ENCODE measurements at regions not wholly inside any gene's neighbourhood (a gene's known extent, or its start where the extent isn't known, plus 50 kb on each side); places are given as distances from the start of the nearest gene placed in this dataset.

DNA sequence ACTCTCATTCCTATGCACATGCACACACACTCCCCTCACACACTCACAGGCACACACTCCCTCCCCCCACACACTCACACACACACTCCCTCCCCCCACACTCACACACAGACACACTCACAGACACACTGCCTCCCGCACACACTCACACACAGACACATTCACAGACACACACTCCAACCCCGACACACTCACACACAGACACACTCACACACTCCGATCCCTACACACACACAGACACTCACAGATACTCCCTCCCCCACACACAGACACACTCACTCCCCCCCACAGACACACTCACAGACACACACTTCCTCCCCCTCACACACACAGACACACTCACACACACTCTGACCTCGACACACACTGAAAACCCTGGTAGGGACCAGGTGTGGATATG, 176.2 kb downstream of the TFAP2C start:
- DNase-seq, result no peak

DNA sequence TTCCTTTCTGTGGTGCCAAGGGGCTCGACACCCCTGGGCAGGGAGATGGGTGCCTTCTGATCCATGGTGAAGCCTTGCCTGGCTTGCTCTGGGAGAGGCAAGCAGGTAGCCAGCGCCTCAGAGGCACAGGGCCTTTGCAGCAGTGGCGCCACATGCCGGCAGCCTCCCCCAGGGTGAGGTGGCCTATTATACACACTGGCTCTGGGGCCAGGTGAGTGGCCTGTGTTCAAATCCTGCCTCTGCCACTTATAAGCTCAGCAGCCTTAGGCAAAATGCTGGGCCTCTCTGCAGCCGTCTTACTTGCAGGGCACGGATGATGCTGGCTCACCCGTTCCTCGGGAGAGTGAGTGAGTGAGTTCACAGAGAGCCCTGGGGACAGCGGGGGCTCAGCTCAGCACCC, 176.9 kb downstream of the TFAP2C start:
- DNase-seq, result no peak

DNA sequence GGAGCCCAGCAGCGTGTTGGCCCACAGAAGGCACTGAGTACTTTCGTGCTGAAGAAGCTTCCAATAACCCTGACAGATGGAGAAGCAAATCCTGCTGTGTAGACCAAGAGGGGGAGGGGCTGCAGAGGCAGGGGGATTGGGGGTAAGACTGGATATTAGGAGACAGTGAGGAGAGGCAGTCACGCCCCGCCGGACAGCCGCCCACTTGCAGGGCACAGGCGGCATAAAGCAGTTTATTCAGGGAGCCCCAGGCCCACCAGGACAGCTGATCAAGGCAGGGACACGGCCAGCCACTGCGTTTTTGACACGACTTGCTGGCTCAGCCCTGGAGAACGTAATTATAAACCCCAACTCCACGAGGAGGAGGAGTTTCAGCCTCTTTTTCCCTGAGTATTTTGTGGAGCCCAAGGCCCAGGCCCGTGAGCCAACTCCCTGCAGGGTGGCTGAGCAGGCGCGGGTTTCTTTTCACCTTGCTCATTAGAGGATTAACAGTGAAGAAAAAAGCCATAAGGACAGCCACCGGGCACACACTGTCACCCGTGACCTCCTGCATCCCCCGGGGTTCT, 177.9 kb downstream of the TFAP2C start:
- DNase-seq, result no peak

DNA sequence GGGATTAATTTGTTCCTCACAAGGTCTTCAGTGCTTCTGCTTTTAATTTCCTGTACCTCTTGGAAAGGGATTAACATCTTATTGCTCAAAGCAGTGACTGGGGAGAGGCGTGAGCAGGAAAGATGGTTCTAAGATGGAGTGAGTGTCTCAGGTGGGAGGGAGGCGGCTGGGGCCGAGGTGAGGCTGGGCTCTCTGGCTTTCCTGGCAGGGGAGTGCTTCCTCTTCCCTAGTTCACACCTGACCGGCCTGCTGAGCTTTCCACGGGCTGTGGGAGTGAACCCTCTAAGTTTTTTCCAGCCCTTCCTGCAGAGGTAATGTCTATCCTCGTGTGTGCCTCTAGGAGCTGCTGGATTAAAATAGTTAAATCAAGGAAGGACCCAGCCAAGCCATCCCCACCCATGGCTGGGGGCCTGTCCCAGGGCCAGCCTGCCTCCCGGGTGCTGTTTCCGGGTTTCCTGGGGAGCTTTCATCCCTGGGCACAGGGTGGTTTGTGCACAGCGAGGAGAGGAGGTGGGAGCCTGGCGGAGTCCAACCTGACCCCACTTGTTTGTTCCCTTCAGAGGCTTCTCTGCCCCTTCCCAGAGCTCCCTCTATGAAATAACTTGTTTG, 179.1 kb downstream of the TFAP2C start:
- DNase-seq, result no peak

DNA sequence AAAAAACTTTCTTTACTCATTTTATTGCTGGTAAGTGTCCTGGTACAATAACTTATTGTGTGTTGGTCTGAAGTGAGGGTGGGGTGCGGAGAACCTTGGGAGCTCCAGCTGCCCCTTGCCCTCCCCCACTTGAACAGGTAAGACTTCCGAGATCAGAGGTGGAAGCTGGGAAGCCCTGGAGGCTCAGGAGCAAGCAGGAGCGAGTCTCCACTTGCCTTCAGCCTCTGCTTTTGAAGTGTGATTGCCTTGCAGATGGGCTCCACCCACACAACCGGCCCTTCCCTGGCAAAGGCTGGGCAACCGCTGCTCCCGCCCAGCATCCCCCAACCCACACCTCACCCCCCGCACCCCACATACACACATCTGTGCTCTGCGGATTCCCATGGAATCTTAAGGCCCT, 179.6 kb downstream of the TFAP2C start:
- no peak for DNase-seq

DNA sequence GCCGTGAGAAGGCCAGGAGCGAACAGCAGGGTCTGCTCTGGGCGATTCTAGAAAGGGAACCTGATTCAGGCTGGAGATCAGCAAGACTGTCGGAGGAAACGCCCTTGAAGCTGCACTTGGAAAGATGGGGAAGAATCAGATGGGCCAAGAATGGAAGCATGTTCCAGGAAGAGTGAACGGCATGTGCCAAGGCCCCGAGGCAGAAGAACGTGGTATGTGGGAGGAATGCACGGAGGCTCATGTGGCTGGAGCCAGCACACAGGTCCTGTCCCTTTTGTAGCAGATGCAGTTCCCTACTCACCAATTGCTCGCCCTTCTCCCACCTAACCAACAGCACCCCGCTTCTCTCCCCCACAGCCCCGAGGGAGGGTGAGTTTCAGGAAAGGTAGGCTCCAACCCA, 180.6 kb downstream of the TFAP2C start:
- no peak for DNase-seq

DNA sequence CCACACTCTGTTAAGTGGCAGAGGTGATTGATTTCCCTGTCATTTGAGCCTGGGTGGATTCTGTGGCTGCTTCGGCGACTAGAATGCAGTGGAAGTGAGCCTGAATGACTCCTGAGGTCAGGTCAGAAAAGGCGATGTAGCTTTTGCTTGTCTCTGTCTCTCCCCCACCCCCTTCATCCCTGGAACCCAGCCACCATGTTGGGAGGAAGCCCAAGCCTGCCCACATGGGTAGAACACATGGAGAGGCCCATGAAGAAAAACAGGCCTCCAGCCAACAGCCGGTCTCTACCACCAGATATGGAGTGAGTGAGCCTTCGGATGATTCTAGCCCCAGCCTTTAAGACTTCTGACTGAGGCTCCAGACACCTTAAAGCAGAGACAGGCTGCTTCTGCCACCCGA, 181.0 kb downstream of the TFAP2C start:
- no peak for DNase-seq

DNA sequence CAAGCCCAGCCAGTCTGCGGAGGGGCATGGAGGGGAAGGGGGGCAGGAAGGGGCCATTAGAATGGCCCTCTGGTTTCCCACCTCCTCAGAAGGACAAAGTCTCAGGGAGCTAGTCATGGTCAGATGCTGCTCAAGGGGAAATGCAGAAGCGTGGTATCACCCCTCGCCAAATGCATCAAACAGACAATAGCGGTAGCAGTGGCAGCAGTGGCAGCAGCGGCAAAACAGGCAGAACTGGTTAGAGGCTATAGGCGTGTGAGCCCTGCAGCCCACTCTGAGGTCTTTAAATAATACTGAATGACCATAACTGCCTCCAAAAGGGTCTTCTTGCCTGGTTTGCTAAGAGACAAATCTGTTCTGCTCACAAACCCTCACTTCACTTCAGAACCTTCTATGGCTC, 186.7 kb downstream of the TFAP2C start:
- DNase-seq, result no peak

DNA sequence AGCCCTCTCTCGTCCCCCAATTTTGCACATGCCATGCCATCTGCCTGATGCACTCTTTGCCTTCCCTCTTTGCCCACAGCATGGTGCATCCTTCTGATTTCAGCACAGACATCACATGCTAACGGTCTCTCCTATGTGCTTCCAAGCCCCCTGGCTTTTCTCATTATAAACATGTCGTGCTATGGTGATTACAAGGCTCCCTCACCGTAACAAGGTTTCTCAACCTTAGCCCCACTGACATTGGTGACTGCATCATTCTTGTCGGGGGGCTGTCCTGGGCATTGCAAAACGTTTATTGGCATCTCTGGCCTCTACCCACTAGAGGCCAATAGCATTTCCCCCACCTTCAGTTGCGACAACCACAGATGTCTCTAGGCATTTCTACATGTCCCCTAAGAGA, 187.2 kb downstream of the TFAP2C start:
- peak; percentile 11 for DNase-seq

DNA sequence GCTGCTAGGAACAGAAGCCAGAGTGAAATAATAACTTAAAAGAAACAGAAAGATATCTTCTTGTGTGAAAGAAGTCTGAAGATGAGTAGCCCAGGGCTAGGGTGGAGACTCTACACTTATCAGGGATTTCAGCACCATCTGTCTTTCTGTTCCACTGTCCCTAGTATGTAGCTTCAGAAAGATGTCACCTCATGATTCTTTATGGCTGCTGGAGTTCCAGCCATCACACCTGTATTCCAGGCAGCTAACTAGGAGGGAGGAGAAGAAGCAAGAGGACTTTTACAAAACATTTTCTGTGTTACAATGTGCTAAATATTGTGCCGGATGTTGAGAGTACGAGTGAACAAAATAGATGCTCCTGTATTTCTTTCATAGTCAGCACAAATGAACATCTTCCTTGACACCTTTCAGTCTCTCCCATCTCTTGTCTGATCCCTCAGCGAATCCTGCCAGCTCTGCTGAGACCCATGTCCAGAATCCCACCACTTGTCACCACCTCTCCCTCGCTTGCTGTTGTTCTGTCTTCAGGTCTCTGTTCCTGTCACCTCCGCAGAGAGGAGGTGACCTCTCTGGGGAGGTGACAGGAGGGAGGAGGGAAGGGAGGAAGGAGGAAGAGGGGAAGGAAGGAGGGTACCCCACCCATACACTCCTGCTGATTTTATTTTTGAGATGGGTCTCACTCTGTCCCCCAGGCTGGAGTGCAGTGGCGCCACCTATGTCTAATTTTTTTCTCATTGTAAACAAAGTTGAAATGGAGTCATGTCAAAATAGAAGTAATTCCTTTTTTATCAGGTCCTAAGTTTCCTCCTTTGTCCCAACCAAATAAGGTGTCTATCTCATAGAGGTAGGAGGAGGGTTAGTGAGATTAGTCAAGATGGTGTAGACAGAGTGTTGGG, 188.9 kb downstream of the TFAP2C start:
- no peak for DNase-seq

DNA sequence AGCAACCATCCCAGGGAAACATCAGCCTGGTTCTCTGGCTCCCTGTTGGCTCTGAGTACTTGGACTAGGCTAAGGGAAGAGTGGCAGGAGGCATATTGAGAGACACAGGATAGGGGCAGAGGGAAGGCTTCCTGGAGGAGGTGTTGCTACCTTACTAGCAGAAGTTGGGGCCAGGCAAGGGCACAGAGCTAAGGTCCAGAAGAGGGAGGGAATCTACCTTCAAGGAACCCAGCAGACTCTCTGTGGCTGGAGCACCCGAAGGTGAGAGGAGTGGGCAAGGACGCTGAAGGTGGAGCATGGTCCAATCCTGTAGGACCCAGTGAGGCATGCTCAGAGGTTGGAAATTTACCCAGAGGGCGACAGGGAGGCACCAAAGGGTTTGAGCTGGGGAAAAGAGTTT, 191.9 kb downstream of the TFAP2C start:
- no peak for DNase-seq

DNA sequence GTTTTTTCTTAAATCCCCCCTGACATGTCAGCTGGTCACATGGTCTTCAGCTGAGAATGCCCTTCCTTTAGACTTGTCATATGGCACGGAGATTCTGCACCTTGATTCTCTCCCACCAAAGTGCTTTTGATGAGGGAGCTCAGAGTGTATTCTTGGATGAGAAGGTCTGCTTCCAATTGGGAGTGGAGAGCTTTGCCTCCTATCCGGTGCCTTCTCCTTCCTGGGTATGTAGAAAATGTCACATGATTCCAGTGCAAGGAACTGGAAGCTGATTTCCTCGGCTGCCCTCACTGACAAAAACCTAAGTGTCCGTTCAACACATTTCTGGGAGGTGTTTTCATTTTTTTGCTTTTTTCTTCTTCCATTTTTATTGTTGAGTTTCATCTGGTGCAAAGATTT, 197.2 kb downstream of the TFAP2C start:
- DNase-seq, result no peak

DNA sequence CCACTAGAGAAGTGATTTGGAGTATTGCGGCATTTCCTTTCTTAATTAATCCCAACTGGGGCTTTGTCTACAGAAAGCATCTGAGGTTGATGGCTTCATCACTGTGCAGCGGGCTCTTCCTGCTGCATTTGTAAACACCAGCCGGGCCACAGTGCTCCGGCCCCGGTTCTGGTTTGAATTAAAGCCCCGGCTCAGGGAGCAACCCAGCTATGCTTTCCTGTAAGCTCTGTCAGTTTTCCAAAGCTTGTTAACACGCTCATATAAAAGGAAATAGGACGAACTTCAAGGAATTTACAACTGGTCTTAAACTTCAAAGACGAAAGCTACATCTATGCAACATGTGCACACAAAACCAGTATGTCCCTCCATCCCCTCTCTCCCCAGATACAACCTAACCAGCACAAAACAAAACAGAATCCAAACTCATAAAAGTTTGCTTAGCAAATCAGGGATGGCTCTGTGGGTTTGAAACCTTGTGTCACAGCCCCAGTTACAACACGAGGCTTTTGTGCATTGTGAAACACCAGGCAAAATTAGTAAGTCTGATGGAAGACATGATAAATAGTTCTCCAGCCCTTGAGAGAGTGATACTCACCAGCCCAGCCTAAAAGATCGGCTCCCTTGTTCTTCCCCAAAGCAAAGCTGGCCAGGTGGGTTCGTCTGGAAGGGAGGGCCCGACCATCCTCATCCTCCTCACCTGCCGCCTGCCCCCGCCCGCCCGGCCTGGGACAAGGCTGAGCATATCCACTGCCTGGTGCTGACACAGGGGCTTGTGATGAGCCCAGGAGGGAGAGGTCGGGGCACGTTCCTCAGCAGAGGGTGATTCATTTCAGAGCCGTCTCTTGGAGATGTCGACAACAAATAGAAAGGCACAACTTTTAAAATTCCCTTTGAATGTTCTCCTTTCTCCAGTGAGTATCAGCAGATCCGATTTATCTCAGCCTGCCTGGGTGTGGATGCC, 197.9 kb downstream of the TFAP2C start:
- DNase-seq, result peak; percentile 15

DNA sequence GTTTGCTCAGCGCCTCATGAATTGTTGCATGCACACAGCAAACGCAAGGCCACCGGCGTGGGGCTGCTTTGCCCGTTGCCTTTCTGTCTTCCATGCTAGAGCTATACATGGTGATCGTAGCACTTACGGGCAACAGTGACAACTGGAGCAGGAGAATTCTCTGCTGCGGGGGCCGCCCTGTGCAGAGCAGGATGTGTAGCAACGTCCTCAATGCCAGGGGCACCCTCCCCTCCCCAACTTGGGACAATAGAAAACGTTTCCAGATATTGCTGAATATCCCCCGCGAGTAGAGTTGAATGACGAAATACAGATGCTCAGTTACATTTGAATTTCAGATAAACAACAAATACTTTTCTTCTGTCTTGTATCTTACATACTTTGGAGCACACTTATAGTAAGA, 198.7 kb downstream of the TFAP2C start:
- no peak for DNase-seq

DNA sequence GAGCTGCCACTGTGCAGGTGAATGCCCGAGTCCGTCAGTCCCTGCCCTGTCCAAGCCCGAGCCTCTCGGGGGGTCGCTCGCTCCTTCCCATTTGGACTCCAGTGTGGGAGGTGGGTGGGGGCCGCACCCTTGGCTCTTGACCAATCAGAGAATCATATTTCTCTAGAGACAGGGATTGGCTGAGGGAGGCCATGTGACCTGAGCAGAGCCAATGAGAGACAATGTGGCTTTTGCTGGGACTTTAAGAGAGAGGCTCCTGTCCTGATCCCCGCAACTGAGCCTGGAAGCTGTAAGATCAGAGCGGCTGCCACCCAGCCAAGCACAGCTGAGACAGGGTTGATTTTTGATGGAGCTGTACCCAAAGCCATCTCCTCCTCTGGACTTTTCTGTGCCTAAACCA, 199.3 kb downstream of the TFAP2C start:
- DNase-seq, result no peak

DNA sequence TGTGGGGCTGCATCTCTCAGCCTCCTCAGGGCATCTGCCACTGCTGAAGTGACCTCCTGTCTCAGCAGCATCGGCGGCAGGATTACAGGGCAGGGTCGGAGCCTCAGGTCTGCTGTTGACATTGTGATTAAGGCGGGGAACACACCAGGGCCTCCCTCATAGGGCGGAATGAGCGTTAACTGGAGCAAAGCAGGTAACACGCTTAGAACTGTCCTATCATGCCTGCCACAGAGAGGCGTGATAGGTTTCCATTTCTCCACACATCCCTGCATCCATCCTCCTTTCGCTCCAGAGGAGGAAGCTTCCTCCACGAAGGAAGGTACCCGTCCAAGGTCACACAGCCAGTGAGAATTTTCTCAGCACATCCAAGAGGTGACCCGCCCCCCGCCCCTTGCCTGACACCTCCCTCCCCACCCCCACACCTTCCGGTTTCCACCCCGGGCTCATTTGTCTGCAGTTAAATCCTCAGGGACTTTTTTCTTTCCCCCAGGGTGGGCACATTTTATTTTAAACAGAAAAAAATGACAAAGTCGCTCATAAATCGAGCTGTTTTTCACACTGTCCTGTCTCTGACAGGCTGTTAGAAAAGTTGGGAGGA, 200.8 kb downstream of the TFAP2C start:
- no peak for DNase-seq

DNA sequence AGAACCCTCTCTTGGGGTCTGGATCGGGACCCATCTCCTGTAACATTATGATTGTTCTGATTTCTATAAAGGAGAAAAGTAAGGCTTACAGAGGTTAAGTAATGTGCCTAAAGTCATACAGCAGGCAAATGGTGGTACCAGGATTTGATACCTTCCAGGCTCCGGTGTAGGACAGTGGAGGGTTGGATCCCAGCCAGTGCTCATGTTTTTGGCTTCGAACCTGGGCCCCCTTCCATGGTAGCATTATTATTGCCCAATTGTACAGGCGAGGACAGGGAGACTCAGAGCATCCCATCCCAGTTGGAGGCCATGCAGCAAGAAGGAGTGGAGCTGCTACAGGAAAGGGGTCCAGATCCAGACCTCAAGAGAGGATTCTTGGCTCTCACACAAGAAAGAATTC, 202.7 kb downstream of the TFAP2C start:
- DNase-seq, result no peak

DNA sequence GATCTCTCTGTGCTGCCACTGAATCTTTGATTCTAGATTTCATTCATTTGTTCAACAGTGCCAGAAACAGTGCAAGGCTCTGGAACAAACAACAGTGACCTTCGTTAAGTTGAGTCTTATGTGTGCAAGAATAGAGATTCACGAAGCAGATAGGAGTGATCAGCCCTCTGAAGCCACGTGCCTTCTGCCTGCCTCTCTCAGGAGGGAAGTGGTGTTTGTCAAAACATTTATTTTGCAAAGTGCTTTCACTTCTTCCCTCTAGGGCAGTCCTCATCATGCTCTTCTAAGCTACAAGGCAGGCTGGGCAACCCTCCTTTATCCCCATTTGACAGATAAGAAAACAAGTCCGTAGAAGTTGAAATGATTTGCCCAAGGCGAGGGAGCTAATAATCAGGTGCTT, 204.3 kb downstream of the TFAP2C start:
- no peak for DNase-seq

DNA sequence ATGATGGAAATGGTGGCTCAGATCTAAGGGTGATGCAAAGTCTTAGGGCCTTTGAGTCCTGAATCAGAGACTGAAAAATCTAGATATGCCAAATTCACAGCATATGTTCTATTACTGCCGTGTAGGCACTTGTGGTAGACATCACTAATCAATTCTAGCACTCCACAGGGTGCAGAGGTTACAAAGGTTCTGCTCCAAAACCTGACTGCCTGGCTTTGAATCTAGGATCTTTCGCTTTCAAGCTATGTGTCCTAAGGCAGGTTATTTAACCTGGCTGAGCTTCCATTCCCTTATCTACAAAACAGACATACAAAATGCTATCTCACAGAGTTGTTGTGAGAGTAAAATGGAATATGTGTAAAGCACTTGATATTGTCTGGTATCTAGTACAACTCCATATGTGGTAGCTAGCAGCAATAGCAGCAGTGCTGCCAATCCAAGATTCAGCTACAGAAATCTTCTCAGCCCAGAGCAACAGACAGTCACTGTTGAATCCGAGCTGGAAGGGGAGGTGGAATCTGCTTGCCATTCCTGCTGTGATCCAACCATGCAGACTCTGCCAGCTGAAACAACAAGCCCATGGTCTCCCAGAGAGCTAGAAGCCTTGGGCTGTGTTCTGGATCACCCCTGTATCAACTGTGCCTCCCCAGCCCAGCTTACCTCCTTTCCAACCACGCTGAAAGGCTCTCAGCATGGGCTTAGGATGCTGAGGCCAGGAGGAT, 206.9 kb downstream of the TFAP2C start:
- no peak for DNase-seq

DNA sequence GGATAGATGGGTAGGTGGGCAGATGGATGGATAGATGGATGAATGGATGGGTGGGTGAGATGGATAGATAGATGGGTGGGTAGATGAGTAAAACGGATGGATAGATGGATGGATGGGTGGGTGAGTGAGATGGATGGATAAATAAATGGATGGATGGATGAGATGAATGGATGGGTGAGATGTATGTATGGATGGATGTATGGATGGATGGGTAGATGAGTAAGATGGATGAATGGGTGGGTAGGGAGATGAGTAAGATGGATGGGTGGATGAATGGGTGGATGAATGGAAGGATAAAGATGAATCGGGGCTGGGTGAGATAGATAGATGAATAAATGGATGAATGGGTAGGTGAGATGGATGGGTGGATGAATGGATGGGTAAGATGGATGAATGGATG, 210.1 kb downstream of the TFAP2C start:
- DNase-seq, result no peak

DNA sequence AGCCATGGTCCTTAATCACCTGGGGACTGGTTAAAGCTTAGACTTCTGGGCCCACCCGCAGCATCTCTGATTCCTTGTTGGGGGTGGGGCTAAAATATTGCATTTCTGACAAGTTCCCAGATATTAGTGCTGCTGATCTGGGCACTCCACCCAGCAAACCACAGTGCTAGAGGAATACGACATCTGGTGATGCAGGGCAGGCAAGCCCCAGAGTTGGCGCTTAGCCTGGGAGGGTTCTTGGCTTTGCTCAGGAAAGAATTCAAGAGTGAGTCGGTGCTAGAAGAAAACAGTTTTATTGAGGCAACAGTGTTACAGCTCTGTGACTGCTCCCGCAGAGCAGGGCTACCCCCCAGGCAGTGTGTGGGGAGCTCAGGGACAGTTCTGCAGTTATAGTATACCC, 210.7 kb downstream of the TFAP2C start:
- no peak for DNase-seq

DNA sequence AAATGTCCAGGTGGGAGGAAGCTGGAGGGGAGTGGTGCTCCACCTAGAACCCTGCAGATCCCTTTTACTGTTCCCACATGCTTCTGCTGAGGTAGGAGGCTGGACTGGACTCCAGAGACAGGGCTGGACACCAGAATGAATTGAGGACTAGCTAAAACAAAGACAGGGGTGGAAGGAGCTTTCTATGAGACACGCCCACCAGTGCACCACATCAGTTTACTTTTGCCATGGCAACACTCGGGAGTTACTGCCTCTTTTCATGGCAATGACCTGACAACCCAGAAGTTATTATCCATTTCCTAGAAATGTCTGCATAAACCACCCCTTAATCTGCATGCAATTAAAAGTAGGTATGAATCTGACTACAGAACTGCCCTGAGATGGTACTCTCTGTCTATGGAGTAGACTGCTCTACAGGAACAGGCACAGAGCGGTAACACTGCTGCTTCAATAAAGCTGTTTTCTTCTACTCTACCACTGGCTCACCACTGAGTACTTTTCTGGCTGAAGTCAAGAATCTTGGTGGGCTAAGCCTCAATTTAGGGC, 211.7 kb downstream of the TFAP2C start:
- no peak for DNase-seq

Measured in hematopoietic multipotent progenitor cell treated with erythropoietin and hydrocortisone succinate and interleukin-3 and kit ligand, for 4 days (in vitro differentiated cells).